ENCODE measurements at regions not wholly inside any gene's neighbourhood (a gene's known extent, or its start where the extent isn't known, plus 50 kb on each side); places are given as distances from the start of the nearest gene placed in this dataset.

- DNase-seq (no peak), ATAC-seq (no peak)
- intact Hi-C loops (cut with DNase I) = no loop called here
These were observed 216.2 kb downstream of the SEC16B start for GRCh38 chr1:177753655-177754054.

- ATAC-seq = no peak
- intact Hi-C loops (cut with DNase I) = no loop called here
- no peak for DNase-seq
These were observed 221.6 kb downstream of the SEC16B start for GRCh38 chr1:177748080-177748801.

GRCh38 chr1:177746155-177746554 is 223.7 kb downstream of the SEC16B start:
- DNase-seq (no peak), ATAC-seq (no peak)
- intact Hi-C loops (cut with DNase I) = no loop called here

GRCh38 chr1:177744906-177745305 is 225.0 kb downstream of the SEC16B start:
- intact Hi-C loops (cut with DNase I) = no loop called here
- DNase-seq (no peak), ATAC-seq (no peak)

- no peak for ATAC-seq
- intact Hi-C loops (cut with DNase I) = no loop called here
These were observed 228.4 kb downstream of the SEC16B start for GRCh38 chr1:177741476-177741875.

GRCh38 chr1:177739780-177740179 is 230.1 kb downstream of the SEC16B start:
- DNase-seq = no peak
- intact Hi-C loops (cut with DNase I) = no loop called here
- ATAC-seq = no peak

More at GRCh38 chr1:177741476-177741875, 228.4 kb downstream of the SEC16B start:
- no peak for DNase-seq

- ATAC-seq (no peak), DNase-seq (no peak)
- intact Hi-C loops (cut with DNase I) = no loop called here
These were observed 232.4 kb downstream of the SEC16B start for GRCh38 chr1:177737456-177737855.

GRCh38 chr1:177732178-177732577 is 237.7 kb downstream of the SEC16B start:
- no peak for DNase-seq
- no peak for ATAC-seq
- intact Hi-C loops (cut with DNase I) = no loop called here

- intact Hi-C loops (cut with DNase I) = no loop called here
- ATAC-seq = no peak
- no peak for DNase-seq
These were observed 240.2 kb downstream of the SEC16B start for GRCh38 chr1:177729646-177730045.

GRCh38 chr1:177723533-177723932 is 246.3 kb downstream of the SEC16B start:
- ATAC-seq (no peak), DNase-seq (no peak)
- intact Hi-C loops (cut with DNase I) = no loop called here

GRCh38 chr1:177710696-177711620 is 258.9 kb downstream of the SEC16B start:
- intact Hi-C loops (cut with DNase I) = no loop called here
- ATAC-seq (no peak), DNase-seq (no peak)

- DNase-seq (no peak), ATAC-seq (no peak)
- intact Hi-C loops (cut with DNase I) = no loop called here
These were observed 261.5 kb downstream of the SEC16B start for GRCh38 chr1:177708406-177708805.

- intact Hi-C loops (cut with DNase I) = no loop called here
- ATAC-seq = no peak
These were observed 262.9 kb downstream of the SEC16B start for GRCh38 chr1:177706977-177707376.

GRCh38 chr1:177705839-177706238 is 264.0 kb downstream of the SEC16B start:
- intact Hi-C loops (cut with DNase I) = no loop called here
- DNase-seq (no peak), ATAC-seq (no peak)

More at GRCh38 chr1:177706977-177707376, 262.9 kb downstream of the SEC16B start:
- no peak for DNase-seq

GRCh38 chr1:177703888-177704446 is 265.9 kb downstream of the SEC16B start:
- intact Hi-C loops (cut with DNase I) = no loop called here
- no peak for DNase-seq

GRCh38 chr1:177701654-177702353 is 268.1 kb downstream of the SEC16B start:
- DNase-seq (no peak), ATAC-seq (no peak)
- intact Hi-C loops (cut with DNase I) = no loop called here

More at GRCh38 chr1:177703888-177704446, 265.9 kb downstream of the SEC16B start:
- ATAC-seq = no peak

- DNase-seq = no peak
- ATAC-seq = no peak
- intact Hi-C loops (cut with DNase I) = no loop called here
These were observed 269.0 kb downstream of the SEC16B start for GRCh38 chr1:177700856-177701255.

- DNase-seq = no peak
- no peak for ATAC-seq
- intact Hi-C loops (cut with DNase I) = no loop called here
These were observed 278.9 kb downstream of the SEC16B start for GRCh38 chr1:177690996-177691395.

GRCh38 chr1:177687544-177687943 is 282.3 kb downstream of the SEC16B start:
- no peak for ATAC-seq
- no peak for DNase-seq
- intact Hi-C loops (cut with DNase I) = no loop called here

Measured in left cardiac atrium (tissue), 4 donors.